ENCODE measurements at regions not wholly inside any gene's neighbourhood (a gene's known extent, or its start where the extent isn't known, plus 50 kb on each side); places are given as distances from the start of the nearest gene placed in this dataset.
A peak's percentile ranks its signal among the peaks of the same experiment; 100 is the strongest.

DNA sequence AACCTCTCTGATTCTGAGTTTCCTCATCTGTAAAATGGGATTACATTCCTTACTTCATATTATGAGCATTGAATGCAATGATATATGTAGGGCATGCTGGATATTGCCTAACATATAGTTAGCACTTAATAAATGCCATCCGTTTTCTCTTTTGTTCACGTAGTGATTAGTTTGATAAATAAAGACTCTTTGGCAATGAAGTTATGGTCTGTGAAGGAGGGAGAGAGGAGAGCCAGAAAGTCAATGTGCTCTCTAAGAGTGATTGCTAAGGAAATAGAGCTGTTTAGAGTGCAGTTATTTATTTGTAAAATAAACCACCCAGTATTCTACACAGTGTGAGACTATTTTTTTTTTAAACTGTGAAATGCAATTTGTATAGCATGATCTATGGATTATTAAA is 207.9 kb upstream of the E2F8 start:
- Histone ChIP-seq H3K36me3 (no peaks in the 10 kb centered on the region), H3K27ac (no peak overlapping the region), H3K9me3 (no peaks in the 10 kb centered on the region), H3K9ac (no peak overlapping the region), H3K4me2 (no peak overlapping the region), H4K20me1 (no peaks in the 10 kb centered on the region), H3K4me3 (no peak overlapping the region), H3K4me1 (peaks cover 13% of the 10 kb centered on the region), H3K27me3 (no peaks in the 10 kb centered on the region)
- TF ChIP-seq Cebpa-rat (IDR thresholded peaks at IDR 0.05) = no peak

DNA sequence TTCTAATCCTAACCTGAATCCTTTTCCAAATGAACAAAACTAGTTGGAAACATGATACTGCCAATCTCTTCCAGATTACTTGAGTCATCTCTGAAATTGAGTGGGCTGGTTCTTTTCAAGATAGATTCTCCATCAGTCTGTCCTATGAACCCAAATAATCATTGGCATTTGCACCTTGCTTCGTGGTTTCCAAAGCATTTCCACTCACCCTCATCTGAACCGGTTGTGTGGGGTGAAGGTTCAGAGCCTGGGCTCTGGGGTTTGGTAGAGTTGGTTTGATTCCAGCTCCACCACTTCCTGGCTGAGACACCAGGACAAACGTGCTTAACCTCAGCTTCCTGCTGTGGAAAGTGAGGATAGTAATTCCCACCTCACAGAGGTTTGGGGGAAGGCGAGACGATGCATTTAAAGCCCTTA is 206.4 kb upstream of the E2F8 start:
- no peaks in the 10 kb centered on the region for H3K36me3 ChIP-seq
- H3K4me1 ChIP-seq = peaks cover 27% of the 10 kb centered on the region
- no peak overlapping the region for H3K9ac ChIP-seq
- H3K4me2 ChIP-seq = peak overlapping the region; percentile 50
- H3K4me3 ChIP-seq = no peak overlapping the region
- no peak for TF ChIP-seq Cebpa-rat (IDR thresholded peaks at IDR 0.05)
- no peaks in the 10 kb centered on the region for H4K20me1 ChIP-seq
- H3K27me3 ChIP-seq = no peaks in the 10 kb centered on the region
- H3K27ac ChIP-seq = no peak overlapping the region
- no peaks in the 10 kb centered on the region for H3K9me3 ChIP-seq

DNA sequence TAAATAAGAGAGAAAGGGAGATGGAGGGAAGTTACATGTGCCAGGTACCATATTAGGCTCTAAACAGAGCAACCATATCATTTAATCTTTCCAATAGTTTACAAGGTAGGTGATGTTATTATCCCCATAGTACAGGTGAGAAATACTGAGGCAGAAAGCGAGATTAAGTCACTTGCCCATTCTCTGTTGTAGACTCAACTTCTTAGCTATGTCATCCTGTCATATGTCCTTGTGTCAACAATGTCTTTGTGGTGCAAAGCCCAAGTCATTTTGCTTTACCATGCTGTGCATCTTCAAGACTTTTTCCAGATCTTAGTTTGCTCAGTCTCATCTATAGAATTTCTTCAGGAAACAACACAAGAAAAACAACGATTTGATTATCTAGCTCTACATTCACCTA is 205.0 kb upstream of the E2F8 start:
- no peak for TF ChIP-seq Cebpa-rat (IDR thresholded peaks at IDR 0.05)

DNA sequence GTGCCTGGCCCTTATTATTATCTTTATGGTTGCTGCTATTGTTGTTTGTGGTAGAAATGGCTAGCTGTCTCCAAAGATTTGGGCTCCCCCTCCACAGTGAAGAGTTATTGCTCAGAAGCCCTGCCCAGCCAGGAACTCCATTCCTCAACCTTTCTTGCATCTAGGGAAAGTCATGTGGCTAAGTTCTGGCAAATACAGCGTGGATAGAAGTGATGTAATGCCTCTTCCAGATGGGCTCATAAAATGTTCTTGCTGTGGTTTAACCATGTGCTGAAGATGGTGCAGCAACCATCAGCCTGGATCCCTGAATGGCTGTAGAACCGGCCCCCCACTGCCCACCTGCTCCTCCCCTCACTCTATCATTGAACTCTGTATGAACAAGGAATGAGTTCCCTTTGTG is 203.5 kb upstream of the E2F8 start:
- Histone ChIP-seq H3K36me3 (no peaks in the 10 kb centered on the region), H3K27ac (no peak overlapping the region), H3K9ac (no peak overlapping the region), H3K4me2 (no peak overlapping the region), H4K20me1 (no peaks in the 10 kb centered on the region), H3K27me3 (no peaks in the 10 kb centered on the region), H3K4me3 (no peak overlapping the region), H3K9me3 (no peaks in the 10 kb centered on the region), H3K4me1 (peaks cover 40% of the 10 kb centered on the region)
- no peak for TF ChIP-seq Cebpa-rat (IDR thresholded peaks at IDR 0.05)

More for the DNA sequence above, 205.0 kb upstream of the E2F8 start:
- H3K36me3 ChIP-seq = no peaks in the 10 kb centered on the region
- H3K27ac ChIP-seq = no peak overlapping the region
- no peaks in the 10 kb centered on the region for H4K20me1 ChIP-seq
- H3K9me3 ChIP-seq = no peaks in the 10 kb centered on the region
- no peak overlapping the region for H3K9ac ChIP-seq
- peaks cover 40% of the 10 kb centered on the region for H3K4me1 ChIP-seq
- H3K27me3 ChIP-seq = no peaks in the 10 kb centered on the region
- no peak overlapping the region for H3K4me3 ChIP-seq
- no peak overlapping the region for H3K4me2 ChIP-seq

DNA sequence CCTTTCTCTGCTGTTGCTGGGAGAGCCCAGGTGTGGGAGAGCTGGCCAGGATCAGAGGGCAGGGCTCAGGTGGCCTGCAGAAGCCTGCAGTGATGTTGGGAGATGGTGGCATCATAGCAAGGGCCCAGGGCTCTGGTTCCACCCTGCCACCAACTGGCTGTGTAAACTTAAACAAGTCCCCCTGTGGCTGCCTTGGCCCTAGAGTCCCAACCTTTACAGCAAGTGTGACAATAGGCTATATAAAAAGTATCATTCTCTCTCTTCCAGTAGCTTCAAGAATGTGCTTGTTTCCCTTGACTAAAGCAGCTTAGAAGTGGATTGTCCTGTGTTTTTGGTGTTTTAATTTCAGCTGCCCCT is 201.8 kb upstream of the E2F8 start:
- H3K27ac ChIP-seq = peak overlapping the region; percentile 55
- H3K4me1 ChIP-seq = peaks cover 37% of the 10 kb centered on the region
- H3K36me3 ChIP-seq = no peaks in the 10 kb centered on the region
- TF ChIP-seq Cebpa-rat (IDR thresholded peaks at IDR 0.05) = no peak
- no peaks in the 10 kb centered on the region for H3K9me3 ChIP-seq
- H3K27me3 ChIP-seq = no peaks in the 10 kb centered on the region
- H3K9ac ChIP-seq = no peak overlapping the region
- no peaks in the 10 kb centered on the region for H4K20me1 ChIP-seq
- peak overlapping the region; percentile 79 for H3K4me2 ChIP-seq
- no peak overlapping the region for H3K4me3 ChIP-seq

DNA sequence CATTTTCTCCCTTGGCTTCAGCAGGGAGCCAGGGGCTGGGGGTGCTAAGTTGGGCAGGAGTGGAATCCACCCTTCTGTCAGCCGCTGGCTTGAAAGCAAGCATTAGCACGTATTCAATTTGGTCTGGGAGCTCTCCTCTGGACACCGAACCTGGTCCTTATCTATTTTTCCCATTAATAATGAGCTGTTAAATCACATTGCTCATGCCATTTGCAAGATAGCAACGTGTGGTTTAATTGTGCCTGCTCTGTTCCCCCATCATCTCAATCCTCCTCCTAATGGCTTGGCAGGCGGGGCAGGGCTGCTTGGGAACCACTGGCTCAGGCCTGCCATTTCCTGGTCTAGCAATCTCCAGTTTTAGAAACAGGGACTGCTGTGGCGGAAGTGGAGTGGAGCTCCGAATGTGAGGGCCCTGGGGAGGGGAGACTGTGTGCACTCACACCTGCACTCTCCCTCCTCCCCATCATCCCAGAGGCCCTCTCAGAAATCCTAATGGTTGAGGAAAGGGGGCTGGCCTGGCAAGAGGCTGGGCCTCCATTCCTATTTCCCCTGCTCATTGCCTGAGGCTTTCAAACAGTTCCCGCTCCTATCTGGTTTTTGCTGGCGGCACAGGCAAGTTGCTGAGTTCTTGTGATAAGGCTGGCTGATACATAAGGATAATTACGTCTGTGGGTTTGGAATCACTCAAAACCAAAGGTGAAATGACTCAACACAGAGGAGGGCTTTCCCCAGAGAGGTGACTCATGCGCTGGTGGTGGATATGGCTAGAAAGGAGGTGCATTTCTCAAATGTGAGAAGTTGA is 201.2 kb upstream of the E2F8 start:
- Histone ChIP-seq H3K27me3 (no peaks in the 10 kb centered on the region), H3K27ac (peak overlapping the region; percentile 55), H3K36me3 (no peaks in the 10 kb centered on the region), H3K4me1 (peaks cover 31% of the 10 kb centered on the region), H3K4me2 (peak overlapping the region; percentile 79), H3K9me3 (no peaks in the 10 kb centered on the region), H4K20me1 (no peaks in the 10 kb centered on the region), H3K9ac (no peak overlapping the region), H3K4me3 (no peak overlapping the region)
- no peak for TF ChIP-seq Cebpa-rat (IDR thresholded peaks at IDR 0.05)

DNA sequence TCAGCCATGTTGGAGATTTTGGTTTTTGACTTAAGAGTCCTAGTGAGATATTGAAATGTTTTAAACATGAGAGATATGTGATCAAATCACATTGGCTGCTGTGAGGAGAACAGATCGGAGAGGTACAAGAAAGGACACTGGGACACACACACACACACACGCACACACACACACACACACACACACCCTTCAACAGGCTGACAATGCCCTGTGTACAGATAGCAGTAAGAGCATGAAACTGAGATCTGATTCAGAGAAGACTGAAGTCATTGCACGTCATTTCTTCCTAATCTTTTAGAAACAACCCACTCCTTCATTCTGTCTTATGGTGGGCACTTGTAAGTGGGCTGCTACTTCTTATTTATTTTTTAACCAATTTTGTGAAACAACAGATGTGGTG is 200.5 kb upstream of the E2F8 start:
- H3K4me2 ChIP-seq = peak overlapping the region; percentile 79
- H3K9me3 ChIP-seq = no peaks in the 10 kb centered on the region
- peaks cover 27% of the 10 kb centered on the region for H3K4me1 ChIP-seq
- no peaks in the 10 kb centered on the region for H3K27me3 ChIP-seq
- peak overlapping the region; percentile 55; the same call in 1 of the 2 replicates for H3K27ac ChIP-seq
- H4K20me1 ChIP-seq = no peaks in the 10 kb centered on the region
- no peak overlapping the region for H3K9ac ChIP-seq
- no peak overlapping the region for H3K4me3 ChIP-seq
- TF ChIP-seq Cebpa-rat (IDR thresholded peaks at IDR 0.05) = no peak
- no peaks in the 10 kb centered on the region for H3K36me3 ChIP-seq

DNA sequence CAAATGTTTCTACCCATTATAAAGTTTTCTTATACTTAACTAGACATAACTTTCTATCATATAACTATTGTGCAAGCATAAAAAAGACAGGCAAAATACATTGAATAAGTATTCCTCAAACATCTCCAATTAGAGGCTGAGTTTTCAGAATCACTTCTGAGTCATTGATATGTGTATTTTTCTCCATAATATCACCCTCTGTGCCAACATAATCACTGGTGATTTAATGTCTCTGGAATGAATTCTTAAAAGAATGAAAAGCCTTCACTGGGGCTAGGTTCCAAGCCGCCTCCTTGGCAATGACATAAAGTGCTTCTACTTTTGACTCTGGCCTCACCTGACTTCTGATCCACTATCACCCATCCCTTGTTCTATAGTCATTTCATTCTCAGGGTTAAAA is 197.0 kb upstream of the E2F8 start:
- no peaks in the 10 kb centered on the region for H4K20me1 ChIP-seq
- H3K36me3 ChIP-seq = no peaks in the 10 kb centered on the region
- H3K27me3 ChIP-seq = no peaks in the 10 kb centered on the region
- no peak overlapping the region for H3K27ac ChIP-seq
- no peaks in the 10 kb centered on the region for H3K9me3 ChIP-seq
- no peak overlapping the region for H3K4me2 ChIP-seq
- no peak for TF ChIP-seq Cebpa-rat (IDR thresholded peaks at IDR 0.05)
- H3K4me1 ChIP-seq = peaks cover 51% of the 10 kb centered on the region
- no peak overlapping the region for H3K9ac ChIP-seq
- no peak overlapping the region for H3K4me3 ChIP-seq

DNA sequence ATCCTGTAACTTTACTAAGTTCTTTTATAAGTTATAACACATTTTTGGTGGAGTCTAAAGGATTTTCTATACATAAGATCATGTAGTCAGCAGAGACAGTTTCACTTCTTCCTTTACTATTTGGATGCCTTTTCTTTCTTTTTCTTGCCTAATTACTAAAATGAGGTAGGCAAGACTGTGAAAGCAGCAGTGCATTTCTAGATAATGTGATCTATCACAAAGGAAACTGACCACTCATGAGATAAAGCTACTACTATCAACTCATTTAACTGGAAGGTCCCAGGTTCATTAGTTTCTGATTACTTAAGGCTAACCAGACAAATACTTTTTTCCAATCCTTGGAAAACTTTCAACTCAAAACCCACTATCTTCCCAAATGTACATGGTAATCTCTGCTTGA is 196.2 kb upstream of the E2F8 start:
- H3K36me3 ChIP-seq = no peaks in the 10 kb centered on the region
- no peaks in the 10 kb centered on the region for H4K20me1 ChIP-seq
- H3K27ac ChIP-seq = no peak overlapping the region
- TF ChIP-seq Cebpa-rat (IDR thresholded peaks at IDR 0.05) = no peak
- peaks cover 51% of the 10 kb centered on the region for H3K4me1 ChIP-seq
- H3K27me3 ChIP-seq = no peaks in the 10 kb centered on the region
- H3K4me3 ChIP-seq = no peak overlapping the region
- no peak overlapping the region for H3K4me2 ChIP-seq
- no peak overlapping the region for H3K9ac ChIP-seq
- H3K9me3 ChIP-seq = no peaks in the 10 kb centered on the region

DNA sequence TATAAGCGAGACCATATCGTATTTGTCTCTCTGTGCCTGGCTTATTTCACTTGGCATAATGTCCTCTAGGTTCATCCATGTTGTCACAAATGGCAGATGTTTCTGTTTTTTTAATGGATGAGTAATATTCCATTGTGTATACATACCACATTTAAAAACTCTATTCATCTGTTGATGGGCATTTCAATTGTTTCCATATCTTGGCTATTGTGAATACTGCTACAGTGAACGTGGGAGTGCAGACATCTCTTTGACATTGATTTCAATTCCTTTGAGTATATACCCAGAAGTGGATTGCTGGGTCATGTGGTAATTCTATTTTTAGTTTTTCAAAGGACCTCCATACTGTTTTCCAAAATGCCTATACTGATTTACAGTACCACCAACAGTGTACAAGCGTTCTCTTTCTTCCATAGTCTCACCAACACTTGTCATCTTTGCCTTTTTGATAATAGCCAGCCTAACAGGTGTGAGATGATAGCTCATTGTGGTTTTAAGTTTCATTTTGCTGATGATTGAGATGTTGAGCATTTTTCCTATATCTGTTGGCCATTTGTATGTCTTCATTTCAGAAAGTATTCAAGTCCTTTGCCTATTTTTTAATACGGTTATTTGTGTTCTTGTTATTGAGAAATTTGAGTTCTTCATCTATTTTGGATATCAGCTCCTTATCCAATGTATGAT is 194.7 kb upstream of the E2F8 start:
- Histone ChIP-seq H3K4me3 (no peak overlapping the region), H3K9me3 (no peaks in the 10 kb centered on the region), H3K27ac (no peak overlapping the region), H4K20me1 (no peaks in the 10 kb centered on the region), H3K36me3 (no peaks in the 10 kb centered on the region), H3K4me1 (peaks cover 42% of the 10 kb centered on the region), H3K4me2 (no peak overlapping the region), H3K27me3 (no peaks in the 10 kb centered on the region), H3K9ac (no peak overlapping the region)
- no peak for TF ChIP-seq Cebpa-rat (IDR thresholded peaks at IDR 0.05)

Measured in BLaER1 (cell line).